ENCODE measurements at regions not wholly inside any gene's neighbourhood (a gene's known extent, or its start where the extent isn't known, plus 50 kb on each side); places are given as distances from the start of the nearest gene placed in this dataset.

DNA sequence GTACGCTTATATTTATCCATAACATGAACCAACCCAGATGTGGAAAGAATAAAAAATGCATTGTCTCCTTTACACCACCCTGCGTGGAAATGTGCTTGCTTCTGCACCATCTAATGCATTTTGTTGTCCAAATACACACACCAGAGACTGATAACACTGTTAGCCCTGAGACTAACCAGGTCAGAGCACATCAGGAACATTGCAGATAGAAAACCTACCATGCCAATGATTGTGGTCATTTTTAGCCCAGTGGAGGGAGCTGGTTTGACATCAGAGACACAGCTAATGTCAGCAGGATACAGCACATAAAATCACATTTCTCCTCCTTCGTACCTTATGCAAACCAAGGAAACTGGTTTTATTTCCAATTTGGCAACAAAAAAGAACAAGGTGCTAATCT, 528.7 kb downstream of the DOK5 start:
- WGBS, 5 donors: 42 to 66% (median 61%) methylated on average over 3 of the region's 3 CpGs
- Histone ChIP-seq H3K4me1 (no peaks in the 10 kb centered on the region), H3K9me3 (no peaks in the 10 kb centered on the region), H3K36me3 (no peaks in the 10 kb centered on the region), H3K27ac (no peak overlapping the region), H3K4me3 (no peak overlapping the region), H3K27me3 (replicated peaks in 1 of 7) (no peaks in the 10 kb centered on the region)
- no peak for TF ChIP-seq CTCF (IDR thresholded peaks at IDR 0.05 in 8 of 11, conservative IDR thresholded peaks at IDR 0.05 in 3 of 11)
- intact Hi-C loops (cut with DNase I; ENCODE audit: low total_unique reads): no loop called here
- no peak for DNase-seq

- no peaks in the 10 kb centered on the region for H3K27me3 ChIP-seq (replicated peaks in 1 of 7)
- no peaks in the 10 kb centered on the region for H3K4me1 ChIP-seq
- no peak overlapping the region for H3K27ac ChIP-seq
- no peak for DNase-seq
- 68 to 80% (median 73%) methylated on average over 5 of the region's 5 CpGs for WGBS, 5 donors
- H3K36me3 ChIP-seq: no peaks in the 10 kb centered on the region
- no peak overlapping the region for H3K4me3 ChIP-seq
- intact Hi-C loops (cut with DNase I; ENCODE audit: low total_unique reads): no loop called here
- no peak for TF ChIP-seq POLR2AphosphoS5 (IDR thresholded peaks at IDR 0.05)
- TF ChIP-seq CTCF (IDR thresholded peaks at IDR 0.05 in 8 of 11, conservative IDR thresholded peaks at IDR 0.05 in 3 of 11): no peak
- TF ChIP-seq POLR2A (IDR thresholded peaks at IDR 0.05): no peak
- peaks cover 0 to 4% (median 0%) of the 10 kb centered on the region in 8 donors for H3K9me3 ChIP-seq
Observed at GRCh38 chr20:54995553-54995952, 520.2 kb downstream of the DOK5 start.

GRCh38 chr20:54995011-54995410, 519.6 kb downstream of the DOK5 start:
- DNase-seq: no peak
- no peaks in the 10 kb centered on the region for H3K27me3 ChIP-seq (replicated peaks in 1 of 7)
- TF ChIP-seq CTCF (IDR thresholded peaks at IDR 0.05 in 8 of 11, conservative IDR thresholded peaks at IDR 0.05 in 3 of 11) (no peak), POLR2AphosphoS5 (IDR thresholded peaks at IDR 0.05) (no peak), POLR2A (IDR thresholded peaks at IDR 0.05) (no peak)
- H3K9me3 ChIP-seq: peaks cover 0 to 4% (median 0%) of the 10 kb centered on the region in 8 donors
- intact Hi-C loops (cut with DNase I; ENCODE audit: low total_unique reads): no loop called here
- no peak overlapping the region for H3K4me3 ChIP-seq
- H3K27ac ChIP-seq: no peak overlapping the region
- WGBS, 5 donors: 42 to 54% (median 48%) methylated on average over 4 of the region's 4 CpGs
- no peaks in the 10 kb centered on the region for H3K36me3 ChIP-seq
- no peaks in the 10 kb centered on the region for H3K4me1 ChIP-seq

- no peak for DNase-seq
- Histone ChIP-seq H3K4me3 (no peak overlapping the region), H3K9me3 (no peaks in the 10 kb centered on the region), H3K36me3 (no peaks in the 10 kb centered on the region), H3K4me1 (no peaks in the 10 kb centered on the region), H3K27ac (no peak overlapping the region), H3K27me3 (replicated peaks in 1 of 7) (no peaks in the 10 kb centered on the region)
- intact Hi-C loops (cut with DNase I; ENCODE audit: low total_unique reads): no loop called here
- WGBS, 5 donors: 81 to 91% (median 84%) methylated on average over 7 of the region's 7 CpGs
- no peak for TF ChIP-seq CTCF (IDR thresholded peaks at IDR 0.05 in 8 of 11, conservative IDR thresholded peaks at IDR 0.05 in 3 of 11)
- no peak for TF ChIP-seq POLR2AphosphoS5 (IDR thresholded peaks at IDR 0.05)
- no peak for TF ChIP-seq POLR2A (IDR thresholded peaks at IDR 0.05)
Observed at GRCh38 chr20:54985091-54985490, 509.7 kb downstream of the DOK5 start.

Data from spleen (tissue), 11 donors.